GM12864 (cell line): ENCODE measurements at regions not wholly inside any gene's neighbourhood (a gene's known extent, or its start where the extent isn't known, plus 50 kb on each side); places are given as distances from the start of the nearest gene placed in this dataset.
"Not testable (repeated sequence)": the region's sequence is repeated elsewhere in the genome, so short reads cannot be mapped to it uniquely, and the experiment has no call there.

Experiments
- DNase-seq: peaks from one replicate; pipeline ENCODE4 v3.0.0-alpha.2; 2011; ENCODE audit warnings: low read depth
- H3K4me3 ChIP-seq: 2 replicates; pipeline ENCODE4 v1.5.1; 2011; ENCODE audit warnings: mild to moderate bottlenecking, low read depth, low read length, control low read depth
- CTCF ChIP-seq: IDR thresholded peaks from 2 replicates; pipeline ENCODE4 v1.5.1; 2011; ENCODE audit warnings: low read depth, mild to moderate bottlenecking, moderate library complexity, low read length, control low read depth, inconsistent platforms; ENCODE audit errors: missing control alignments

GRCh38 chr7:110541962-110542361, 549.0 kb upstream of the LRRN3 start:
- no peak overlapping the region for H3K4me3 ChIP-seq
- no peak for TF ChIP-seq CTCF
- DNase-seq: no peak

DNA sequence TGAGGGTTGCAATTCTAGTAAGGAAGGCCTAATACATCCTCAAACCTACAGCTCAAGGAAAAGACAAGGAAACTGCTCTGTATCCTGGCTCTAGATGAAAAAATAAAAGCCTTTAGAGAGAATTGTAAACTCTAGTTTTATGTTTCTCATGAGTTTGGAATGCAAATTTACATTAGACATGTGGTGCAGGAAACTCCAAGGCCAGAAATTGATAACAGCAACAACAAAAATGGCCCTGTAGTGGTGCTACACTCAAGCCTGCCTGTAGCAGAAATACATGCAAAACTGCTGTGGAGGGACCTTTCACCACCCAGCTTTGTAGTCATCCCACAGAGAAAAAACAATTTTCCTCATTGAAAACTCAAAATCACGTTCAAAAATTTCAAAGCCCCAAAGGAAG, 546.7 kb upstream of the LRRN3 start:
- TF ChIP-seq CTCF: no peak
- no peak overlapping the region for H3K4me3 ChIP-seq
- no peak for DNase-seq

DNA sequence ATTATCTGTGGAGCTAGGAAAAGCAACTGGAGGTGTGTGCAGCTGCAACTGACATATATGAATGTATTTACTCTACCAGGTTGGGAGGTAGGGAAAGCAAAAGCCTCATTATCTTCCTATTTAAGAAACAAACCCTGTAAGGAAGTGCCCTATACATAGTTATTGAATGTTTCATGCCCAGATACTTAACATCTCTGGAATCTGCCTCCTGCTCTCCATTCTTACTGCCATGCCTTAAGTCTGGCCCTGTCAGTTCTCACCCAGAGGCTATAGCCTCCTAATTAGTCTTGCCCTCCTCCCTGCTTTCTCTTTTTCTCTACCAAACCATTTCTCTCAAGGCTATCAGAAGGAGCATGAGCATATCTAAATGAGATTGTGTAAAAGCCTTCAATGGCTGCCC, 542.6 kb upstream of the LRRN3 start:
- TF ChIP-seq CTCF: no peak
- no peak overlapping the region for H3K4me3 ChIP-seq
- no peak for DNase-seq

- TF ChIP-seq CTCF: no peak
- H3K4me3 ChIP-seq: no peak overlapping the region
- DNase-seq: no peak
These were observed 533.8 kb upstream of the LRRN3 start for GRCh38 chr7:110557136-110557535.

DNA sequence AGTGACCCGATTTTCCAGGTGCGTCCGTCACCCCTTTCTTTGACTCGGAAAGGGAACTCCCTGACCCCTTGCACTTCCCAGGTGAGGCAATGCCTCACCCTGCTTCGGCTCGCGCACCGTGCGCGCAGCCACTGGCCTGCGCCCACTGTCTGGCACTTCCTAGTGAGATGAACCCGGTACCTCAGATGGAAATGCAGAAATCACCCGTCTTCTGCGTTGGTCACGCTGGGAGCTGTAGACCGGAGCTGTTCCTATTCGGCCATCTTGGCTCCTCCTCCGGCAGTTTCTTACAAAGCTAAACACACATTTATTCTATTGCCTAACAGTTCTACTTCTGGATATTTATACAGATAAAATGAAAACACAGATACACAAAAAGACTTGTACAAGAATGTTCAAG, 527.6 kb upstream of the LRRN3 start:
- not testable (repeated sequence) for DNase-seq, H3K4me3 ChIP-seq

DNA sequence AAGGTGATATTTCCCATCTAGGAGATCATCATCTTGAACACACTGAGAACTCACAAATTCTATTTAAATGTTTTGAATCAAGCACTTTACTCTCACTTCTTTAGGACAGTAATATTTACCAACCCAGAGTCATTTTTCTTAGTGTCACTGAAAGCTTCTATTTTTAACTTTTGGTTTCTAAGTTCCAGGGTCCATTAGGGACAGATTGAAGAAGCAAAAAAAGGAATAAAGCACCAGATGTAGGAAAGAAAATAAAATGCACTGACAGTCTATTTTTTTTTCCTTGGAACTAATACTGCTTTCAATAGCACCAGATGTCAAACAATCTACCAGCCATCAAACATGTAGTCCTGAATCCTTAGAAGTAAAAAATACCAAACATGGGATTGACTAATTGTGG, 526.7 kb upstream of the LRRN3 start:
- no peak for DNase-seq
- TF ChIP-seq CTCF: no peak

GRCh38 chr7:110568388-110568787, 522.5 kb upstream of the LRRN3 start:
- H3K4me3 ChIP-seq: no peak overlapping the region
- no peak for DNase-seq
- TF ChIP-seq CTCF: no peak

More for the DNA sequence above, 526.7 kb upstream of the LRRN3 start:
- H3K4me3 ChIP-seq: no peak overlapping the region

DNA sequence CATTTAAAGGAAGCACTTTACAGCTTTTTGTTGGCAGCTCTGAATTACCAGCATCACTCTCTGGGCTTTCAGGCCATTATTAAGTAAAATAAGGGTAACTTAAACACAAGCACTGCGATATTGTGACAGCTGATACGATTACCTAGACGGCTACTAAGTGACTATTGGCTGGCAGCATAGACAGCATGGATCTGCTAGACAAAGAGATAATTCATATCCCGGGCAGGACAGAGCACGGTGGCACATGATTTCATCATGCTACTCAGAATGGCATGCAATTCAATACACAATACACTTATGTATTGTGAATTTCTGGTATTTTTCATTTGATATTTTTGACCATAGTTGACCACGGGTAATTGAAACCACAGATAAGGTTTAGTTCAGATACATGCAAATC, 522.0 kb upstream of the LRRN3 start:
- DNase-seq: no peak
- H3K4me3 ChIP-seq: no peak overlapping the region
- TF ChIP-seq CTCF: no peak
